ENCODE measurements at regions not wholly inside any gene's neighbourhood (a gene's known extent, or its start where the extent isn't known, plus 50 kb on each side); places are given as distances from the start of the nearest gene placed in this dataset.
A peak's percentile ranks its signal among the peaks of the same experiment; 100 is the strongest.

DNA sequence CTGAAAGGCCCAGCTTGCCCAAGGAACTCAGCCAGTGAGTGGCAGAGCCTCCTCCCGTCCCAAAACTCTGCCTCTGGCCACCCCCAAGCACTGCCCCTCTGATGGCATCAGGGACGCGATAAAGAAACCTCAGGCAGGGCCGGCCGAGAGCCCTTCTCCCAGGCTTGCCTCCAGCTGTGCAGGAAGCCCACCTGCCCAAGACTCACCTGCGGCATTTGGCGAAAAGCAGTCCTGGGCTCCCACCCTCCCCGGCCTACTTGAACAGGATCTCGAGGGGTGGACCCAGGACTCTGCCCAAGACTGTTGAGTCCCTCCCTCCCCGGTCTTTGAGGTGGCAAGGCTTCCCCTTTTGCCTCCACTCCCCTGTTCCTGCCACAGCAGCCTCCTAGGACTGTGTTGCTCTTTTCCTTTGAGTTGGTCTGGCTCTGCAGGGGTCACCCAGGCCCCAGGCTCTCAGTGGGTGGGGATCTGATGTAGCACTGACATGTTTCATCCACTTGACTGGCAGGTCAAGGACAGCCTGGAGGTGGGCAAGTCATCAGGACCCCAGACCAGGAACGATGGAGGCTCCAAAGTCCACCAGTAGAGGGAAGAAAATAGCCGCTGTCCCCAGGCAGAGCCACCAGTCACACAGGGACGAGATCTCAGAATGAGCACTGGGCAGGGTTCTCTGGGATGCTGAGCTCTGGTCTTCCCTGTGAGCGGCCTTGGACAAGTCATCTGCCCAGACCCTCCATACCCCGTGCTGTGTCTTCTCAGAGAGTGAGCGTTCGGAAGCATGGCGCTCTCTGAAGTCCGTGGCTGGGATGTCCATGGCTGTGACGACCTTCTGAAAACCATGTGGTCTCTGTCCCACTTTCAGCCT, 111.0 kb upstream of the TNRC6C start:
- H3K27ac ChIP-seq: no peak overlapping the region
- no peaks in the 10 kb centered on the region for H3K36me3 ChIP-seq
- WGBS, 4 donors: 88 to 94% (median 91%) methylated on average over 16 to 20 of the region's 20 CpGs
- TF ChIP-seq CTCF (IDR thresholded peaks at IDR 0.05) (no peak), POLR2A (IDR thresholded peaks at IDR 0.05) (no peak)
- no peak overlapping the region for H3K4me3 ChIP-seq
- H3K4me1 ChIP-seq: peaks cover 0 to 17% (median 8%) of the 10 kb centered on the region in 12 donors
- no peak for DNase-seq
- H3K9me3 ChIP-seq: no peaks in the 10 kb centered on the region
- H3K27me3 ChIP-seq: no peaks in the 10 kb centered on the region
- intact Hi-C loops (cut with DNase I): loop anchor here in 1 of 10 donors (10.0 kb wide), 1 partner anchor 53 kb away; no protein-coding TSS in a partner anchor
- ATAC-seq: peak in 1 of 4 donors; percentile 16

- no peak for DNase-seq
- Histone ChIP-seq H3K27me3 (no peaks in the 10 kb centered on the region), H3K4me1 (peaks cover 0 to 10% (median 4%) of the 10 kb centered on the region in 12 donors), H3K9me3 (no peaks in the 10 kb centered on the region), H3K4me3 (no peak overlapping the region), H3K27ac (no peak overlapping the region), H3K36me3 (no peaks in the 10 kb centered on the region)
- no peak for TF ChIP-seq POLR2A (IDR thresholded peaks at IDR 0.05)
- no peak for TF ChIP-seq CTCF (IDR thresholded peaks at IDR 0.05)
- 83 to 91% (median 86%) methylated on average over 12 of the region's 12 CpGs for WGBS, 4 donors
- intact Hi-C loops (cut with DNase I): loop anchor here in 1 of 10 donors (10.0 kb wide), 1 partner anchor 53 kb away; no protein-coding TSS in a partner anchor
- no peak for ATAC-seq
Measured at GRCh38 chr17:77848257-77848656, 110.2 kb upstream of the TNRC6C start.

DNA sequence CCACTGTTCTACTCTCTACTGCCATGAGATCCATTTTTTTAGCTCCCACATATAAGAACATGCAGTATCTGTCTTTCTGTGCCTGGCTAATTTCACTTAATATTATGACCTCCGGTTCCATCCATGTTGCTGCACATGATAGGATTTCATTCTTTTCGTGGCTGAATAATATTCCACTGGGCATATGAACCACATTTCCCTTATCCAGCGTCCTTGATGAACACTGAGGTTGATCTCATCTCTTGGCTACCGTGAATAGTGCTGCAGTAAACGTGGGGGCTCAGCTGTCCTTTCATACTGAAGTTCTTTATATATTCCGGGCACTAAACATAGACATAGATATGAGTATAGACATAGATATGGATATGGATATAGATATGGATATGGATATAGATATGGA, 109.3 kb upstream of the TNRC6C start:
- ATAC-seq (no peak), DNase-seq (no peak)
- Histone ChIP-seq H3K9me3 (no peaks in the 10 kb centered on the region), H3K27me3 (no peaks in the 10 kb centered on the region), H3K36me3 (no peaks in the 10 kb centered on the region), H3K4me3 (no peak overlapping the region), H3K4me1 (peaks cover 0 to 10% (median 4%) of the 10 kb centered on the region in 12 donors), H3K27ac (no peak overlapping the region)
- intact Hi-C loops (cut with DNase I): loop anchor here in 1 of 10 donors (10.0 kb wide), 1 partner anchor 54 kb away; no protein-coding TSS in a partner anchor
- 85 to 92% (median 90%) methylated on average over 6 of the region's 6 CpGs for WGBS, 4 donors
- TF ChIP-seq POLR2A (IDR thresholded peaks at IDR 0.05) (no peak), CTCF (IDR thresholded peaks at IDR 0.05) (no peak)

DNA sequence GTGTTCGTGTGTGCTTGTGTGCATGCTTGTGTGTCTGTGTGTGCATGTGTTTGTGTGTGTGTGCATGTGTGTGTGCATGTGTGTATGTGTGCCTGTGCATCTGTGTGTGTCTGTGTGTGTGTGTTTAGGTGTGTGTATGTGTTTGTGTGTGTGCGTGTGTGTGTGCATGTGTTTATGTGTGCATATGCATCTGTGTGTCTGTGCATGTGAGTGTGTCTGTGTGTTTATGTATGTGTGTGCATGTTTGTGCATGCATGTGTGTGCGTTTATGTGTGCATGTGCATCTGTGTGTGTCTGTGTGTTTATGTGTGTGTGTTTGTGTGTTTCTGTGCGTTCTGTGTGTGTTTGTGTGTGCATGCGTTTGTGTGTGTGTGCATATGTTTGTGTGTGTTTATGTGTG, 106.6 kb upstream of the TNRC6C start:
- no peaks in the 10 kb centered on the region for H3K27me3 ChIP-seq
- no peak overlapping the region for H3K27ac ChIP-seq
- H3K9me3 ChIP-seq: no peaks in the 10 kb centered on the region
- intact Hi-C loops (cut with DNase I): no loop called here
- H3K4me3 ChIP-seq: no peak overlapping the region
- 87 to 96% (median 92%) methylated on average over 5 of the region's 5 CpGs for WGBS, 4 donors
- no peaks in the 10 kb centered on the region for H3K36me3 ChIP-seq
- ATAC-seq: no peak
- no peak for DNase-seq
- TF ChIP-seq POLR2A (IDR thresholded peaks at IDR 0.05) (no peak), CTCF (IDR thresholded peaks at IDR 0.05) (no peak)
- H3K4me1 ChIP-seq: peaks cover 0 to 4% (median 0%) of the 10 kb centered on the region in 12 donors
